HepG2 (cell line): ENCODE measurements at regions not wholly inside any gene's neighbourhood (a gene's known extent, or its start where the extent isn't known, plus 50 kb on each side); places are given as distances from the start of the nearest gene placed in this dataset.

ENCODE experiments used
- ATAC-seq: fragments of 200-7000 bp; cut with Tn5 transposase; 3 replicates; pipeline ENCODE4 v1.9.1; 2020; ENCODE audit warnings: mild to moderate bottlenecking, moderate library complexity
- BruUV-seq: library from RNA; stranded (reverse); fragments of 400-500 nt; replicated peaks from 2 replicates; lab custom pipeline; 2021; lab: Mats Ljungman, UMichigan
- CTCF ChIA-PET: fragments of 300-600 bp; formaldehyde crosslinking; extraction: SDS; loops from one replicate; lab custom pipeline; 2021; ENCODE audit warnings: low total read pairs, inconsistent platforms, low intra/inter-chr PET ratio; lab: Yijun Ruan, JAX
- POLR2A ChIA-PET: fragments of 350-600 bp; sonication (Branson Sonifier 250); formaldehyde crosslinking; loops from one replicate; lab custom pipeline; 2020; ENCODE audit warnings: antibody characterized with exemption, inconsistent platforms; lab: Yijun Ruan, JAX
- DNase-seq: peaks from one replicate; pipeline ENCODE4 v3.0.0-alpha.2; 2015; ENCODE audit warnings: low spot score
- FAIRE-seq: peaks from 3 replicates; lab custom pipeline; 2011; peaks lifted over from hg19 to GRCh38; lab: Jason Lieb, UNC
- H2AFZ ChIP-seq: one replicate; pipeline ENCODE4 v1.6.1; 2011; ENCODE audit warnings: low read length, inconsistent platforms
- H3K27ac ChIP-seq: fragments of 300-600 bp; 3 replicates; pipeline ENCODE4 v1.8.0; 2011; ENCODE audit warnings: mixed run types, mild to moderate bottlenecking, mixed read lengths, low read length, inconsistent platforms; ENCODE audit not compliant: insufficient read depth; ENCODE audit errors: extremely low read length
- H3K27me3 ChIP-seq, 2 experiments: fragments of 200-600 bp in 1 of 2; 2 replicates in 1 of 2; 3 replicates in 1 of 2; pipeline versions ENCODE4 v1.6.0 to v1.8.0; 2011; ENCODE audit warnings: low read length in 2 of 2, mild to moderate bottlenecking in 2 of 2, moderate library complexity in 2 of 2, inconsistent platforms in 1 of 2; ENCODE audit not compliant: insufficient read depth in 2 of 2, control insufficient read depth in 1 of 2
- H3K36me3 ChIP-seq, 2 experiments: fragments of 200-600 bp in 1 of 2; replicated peaks in 1 of 2; 2 replicates in 1 of 2; 3 replicates in 1 of 2; pipeline versions ENCODE4 v1.5.1 to v1.8.0; 2011; ENCODE audit warnings: low read length in 2 of 2, inconsistent platforms in 1 of 2; ENCODE audit not compliant: insufficient read depth in 2 of 2, control insufficient read depth in 1 of 2
- H3K4me1 ChIP-seq: 2 replicates; pipeline ENCODE4 v1.5.1; 2012; ENCODE audit warnings: low read length, inconsistent platforms; ENCODE audit not compliant: insufficient read depth
- H3K4me2 ChIP-seq: 2 replicates; pipeline ENCODE4 v1.6.0; 2011; ENCODE audit warnings: low read depth, low read length, inconsistent platforms
- H3K4me3 ChIP-seq, 3 experiments: fragments of 200-600 bp in 1 of 3; sonication (generic), shearing (Covaris generic) in 1 of 3; replicated peaks in 1 of 3; 2 replicates each; pipeline ENCODE4 v1.5.1; 2011 to 2016; ENCODE audit warnings: low read length in 3 of 3, inconsistent platforms in 2 of 3, low read depth in 2 of 3, mild to moderate bottlenecking in 2 of 3, control low read depth in 1 of 3, mixed read lengths in 1 of 3; ENCODE audit not compliant: insufficient read depth in 1 of 3
- H3K79me2 ChIP-seq: one replicate; pipeline ENCODE4 v1.6.1; 2011; ENCODE audit warnings: low read length, inconsistent platforms; ENCODE audit not compliant: insufficient read depth
- H3K9ac ChIP-seq: 2 replicates; pipeline ENCODE4 v1.6.0; 2011; ENCODE audit warnings: mild to moderate bottlenecking, low read depth, low read length, inconsistent platforms; ENCODE audit not compliant: insufficient read depth
- H3K9me3 ChIP-seq: 2 replicates; pipeline ENCODE4 v1.5.1; 2012; ENCODE audit warnings: mild to moderate bottlenecking, low read length
- H4K20me1 ChIP-seq: 2 replicates; pipeline ENCODE4 v1.6.0; 2011; ENCODE audit warnings: inconsistent platforms, mild to moderate bottlenecking, low read length, moderate library complexity; ENCODE audit not compliant: insufficient read depth
- ARNTL ChIP-seq: sonication (generic); formaldehyde crosslinking; IDR thresholded peaks from 2 replicates; pipeline ENCODE4 v1.4.0; 2020; ENCODE audit warnings: mild to moderate bottlenecking, missing genetic modification reagents
- GABPB1 ChIP-seq: IDR thresholded peaks from 2 replicates; pipeline ENCODE4 v1.6.1; 2016; ENCODE audit warnings: mild to moderate bottlenecking, missing genetic modification reagents, moderate library complexity, missing compliant biosample characterization
- HMGA1 ChIP-seq: sonication (generic); formaldehyde crosslinking; conservative IDR thresholded peaks from 2 replicates; pipeline ENCODE4 v1.4.0; 2020; ENCODE audit warnings: missing genetic modification reagents
- MZF1 ChIP-seq: sonication (generic); formaldehyde crosslinking; IDR thresholded peaks from 2 replicates; pipeline ENCODE4 v1.8.1; 2023; ENCODE audit warnings: mild to moderate bottlenecking, missing genetic modification reagents, borderline replicate concordance
- NFE2 ChIP-seq: sonication (generic); formaldehyde crosslinking; IDR thresholded peaks from 2 replicates; pipeline ENCODE4 v1.4.0; 2020; ENCODE audit warnings: missing genetic modification reagents
- YY1 ChIP-seq: IDR thresholded peaks from 2 replicates; pipeline ENCODE4 v1.6.1; 2011; ENCODE audit warnings: low read length, low read depth, moderate library complexity, mild to moderate bottlenecking; ENCODE audit not compliant: insufficient read depth, insufficient replicate concordance
- ZNF282 ChIP-seq: fragments of 450-650 bp; IDR thresholded peaks from 2 replicates; pipeline ENCODE4 v1.6.1; 2018; ENCODE audit not compliant: partially characterized antibody
- ZNF350 ChIP-seq: sonication (generic); formaldehyde crosslinking; IDR thresholded peaks from 2 replicates; pipeline ENCODE4 v1.4.0; 2020; ENCODE audit warnings: mild to moderate bottlenecking, low read depth, missing genetic modification reagents, borderline replicate concordance
- ZNF460 ChIP-seq: sonication (generic); formaldehyde crosslinking; IDR thresholded peaks from 2 replicates; pipeline ENCODE4 v1.5.1; 2020; ENCODE audit warnings: missing genetic modification reagents, mild to moderate bottlenecking, borderline replicate concordance
- ZSCAN30 ChIP-seq: sonication (generic); formaldehyde crosslinking; IDR thresholded peaks from 2 replicates; pipeline ENCODE4 v1.5.0; 2020; ENCODE audit warnings: mild to moderate bottlenecking, missing genetic modification reagents
- WGBS: methylation state at CpG from one replicate; pipeline ENCODE4 v1.1.6; 2017; ENCODE audit warnings: low lambda C conversion rate; 5-methylcytosine and 5-hydroxymethylcytosine counted together
- in situ Hi-C: cut with HindIII; loops from 2 replicates; pipeline ENCODE4 v1.10.0; 2017; ENCODE audit warnings: low pct_unique_long_range_greater_than_20kb; ENCODE audit not compliant: extremely low pct_ligation_motif_present
- intact Hi-C: fragments of 100-400 bp; cut with micrococcal nuclease; formaldehyde crosslinking; loops from one replicate; pipeline ENCODE4 v1.10.0; 2022; ENCODE audit not compliant: unreplicated experiment
- TF ChIP-seq, protein P1 (sequence below): sonication (generic); formaldehyde crosslinking; IDR thresholded peaks from 2 replicates; pipeline ENCODE4 v1.4.0; 2020; ENCODE audit warnings: missing genetic modification reagents
- TF ChIP-seq, protein P2 (sequence below): sonication (generic); formaldehyde crosslinking; IDR thresholded peaks from 2 replicates; pipeline ENCODE4 v1.5.0; 2020; ENCODE audit warnings: missing genetic modification reagents, mild to moderate bottlenecking, borderline replicate concordance
- TF ChIP-seq, protein P3 (sequence below): sonication (generic); formaldehyde crosslinking; conservative IDR thresholded peaks from 2 replicates; pipeline ENCODE4 v1.4.0; 2020; ENCODE audit warnings: missing genetic modification reagents
- TF ChIP-seq, protein P4 (sequence below): IDR thresholded peaks from 2 replicates; pipeline ENCODE4 v1.6.1; 2016; ENCODE audit warnings: missing biosample characterization, missing genetic modification reagents, low read depth
- TF ChIP-seq, protein P5 (sequence below): sonication (generic); formaldehyde crosslinking; IDR thresholded peaks from 2 replicates; pipeline ENCODE4 v1.5.1; 2020; ENCODE audit warnings: mild to moderate bottlenecking, missing genetic modification reagents

DNA sequence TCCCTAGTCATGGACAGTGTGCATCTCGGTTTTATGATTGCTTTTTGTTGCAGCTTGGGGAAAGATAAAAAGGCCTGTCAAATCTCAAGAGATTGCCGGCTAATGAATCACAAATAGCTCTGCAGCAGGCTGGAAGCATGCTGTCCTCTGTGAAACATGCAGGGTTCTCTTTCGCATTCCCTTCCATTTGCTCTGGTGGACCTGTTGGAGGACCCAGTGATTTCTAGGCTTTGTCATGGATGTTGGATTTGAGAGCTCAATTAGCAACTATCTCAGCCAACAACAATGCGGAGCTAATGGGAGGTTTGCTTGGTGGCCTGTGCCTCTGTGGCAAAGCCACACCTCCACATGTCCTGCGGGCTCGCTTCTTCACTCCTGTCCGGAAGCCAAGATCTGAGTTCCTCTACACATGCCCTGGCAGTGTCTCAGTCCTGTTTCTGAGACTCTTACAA is 418.1 kb upstream of the ARGLU1 start:
- 66% methylated on average over 6 of the region's 7 CpGs for WGBS
- ATAC-seq (no peak), FAIRE-seq (no peak), DNase-seq (no peak)
- intact Hi-C loops: no loop called here
- no peak overlapping the region for H2AFZ ChIP-seq
- ChIA-PET CTCF (no interaction called here), POLR2A (no interaction called here)
- in situ Hi-C loops: no loop called here
- H3K4me3 ChIP-seq: no peak overlapping the region
- no peaks in the 10 kb centered on the region for H3K79me2 ChIP-seq
- no peaks in the 10 kb centered on the region for H3K36me3 ChIP-seq
- no peaks in the 10 kb centered on the region for H3K27me3 ChIP-seq
- H4K20me1 ChIP-seq: no peaks in the 10 kb centered on the region
- H3K27ac ChIP-seq: no peak overlapping the region
- no TSS peak for BruUV-seq
- H3K9me3 ChIP-seq: peaks cover 17% of the 10 kb centered on the region; the same call in 1 of the 2 replicates
- no peak overlapping the region for H3K4me2 ChIP-seq
- no peak overlapping the region for H3K9ac ChIP-seq
- no peaks in the 10 kb centered on the region for H3K4me1 ChIP-seq
- TF ChIP-seq ZNF350 (no peak), ARNTL (CRISPR knock-in tag) (no peak), HMGA1 (CRISPR knock-in tag) (no peak), ZSCAN30 (CRISPR knock-in tag) (no peak), MZF1 (CRISPR knock-in tag) (no peak), ZNF282 (no peak), YY1 (no peak), ZNF460 (CRISPR knock-in tag) (no peak), GABPB1 (CRISPR knock-in tag) (no peak), NFE2 (CRISPR knock-in tag) (no peak)
- TF ChIP-seq, protein P1, sequence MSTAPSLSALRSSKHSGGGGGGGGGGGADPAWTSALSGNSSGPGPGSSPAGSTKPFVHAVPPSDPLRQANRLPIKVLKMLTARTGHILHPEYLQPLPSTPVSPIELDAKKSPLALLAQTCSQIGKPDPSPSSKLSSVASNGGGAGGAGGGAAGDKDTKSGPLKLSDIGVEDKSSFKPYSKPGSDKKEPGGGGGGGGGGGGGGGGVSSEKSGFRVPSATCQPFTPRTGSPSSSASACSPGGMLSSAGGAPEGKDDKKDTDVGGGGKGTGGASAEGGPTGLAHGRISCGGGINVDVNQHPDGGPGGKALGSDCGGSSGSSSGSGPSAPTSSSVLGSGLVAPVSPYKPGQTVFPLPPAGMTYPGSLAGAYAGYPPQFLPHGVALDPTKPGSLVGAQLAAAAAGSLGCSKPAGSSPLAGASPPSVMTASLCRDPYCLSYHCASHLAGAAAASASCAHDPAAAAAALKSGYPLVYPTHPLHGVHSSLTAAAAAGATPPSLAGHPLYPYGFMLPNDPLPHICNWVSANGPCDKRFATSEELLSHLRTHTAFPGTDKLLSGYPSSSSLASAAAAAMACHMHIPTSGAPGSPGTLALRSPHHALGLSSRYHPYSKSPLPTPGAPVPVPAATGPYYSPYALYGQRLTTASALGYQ (CRISPR knock-in tag): no peak
- TF ChIP-seq, protein P2, sequence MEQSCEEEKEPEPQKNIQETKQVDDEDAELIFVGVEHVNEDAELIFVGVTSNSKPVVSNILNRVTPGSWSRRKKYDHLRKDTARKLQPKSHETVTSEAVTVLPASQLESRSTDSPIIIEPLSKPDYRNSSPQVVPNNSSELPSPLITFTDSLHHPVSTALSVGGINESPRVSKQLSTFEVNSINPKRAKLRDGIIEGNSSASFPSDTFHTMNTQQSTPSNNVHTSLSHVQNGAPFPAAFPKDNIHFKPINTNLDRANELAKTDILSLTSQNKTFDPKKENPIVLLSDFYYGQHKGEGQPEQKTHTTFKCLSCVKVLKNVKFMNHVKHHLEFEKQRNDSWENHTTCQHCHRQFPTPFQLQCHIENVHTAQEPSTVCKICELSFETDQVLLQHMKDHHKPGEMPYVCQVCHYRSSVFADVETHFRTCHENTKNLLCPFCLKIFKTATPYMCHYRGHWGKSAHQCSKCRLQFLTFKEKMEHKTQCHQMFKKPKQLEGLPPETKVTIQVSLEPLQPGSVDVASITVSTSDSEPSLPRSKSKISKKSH (CRISPR knock-in tag): no peak
- TF ChIP-seq, protein P3, sequence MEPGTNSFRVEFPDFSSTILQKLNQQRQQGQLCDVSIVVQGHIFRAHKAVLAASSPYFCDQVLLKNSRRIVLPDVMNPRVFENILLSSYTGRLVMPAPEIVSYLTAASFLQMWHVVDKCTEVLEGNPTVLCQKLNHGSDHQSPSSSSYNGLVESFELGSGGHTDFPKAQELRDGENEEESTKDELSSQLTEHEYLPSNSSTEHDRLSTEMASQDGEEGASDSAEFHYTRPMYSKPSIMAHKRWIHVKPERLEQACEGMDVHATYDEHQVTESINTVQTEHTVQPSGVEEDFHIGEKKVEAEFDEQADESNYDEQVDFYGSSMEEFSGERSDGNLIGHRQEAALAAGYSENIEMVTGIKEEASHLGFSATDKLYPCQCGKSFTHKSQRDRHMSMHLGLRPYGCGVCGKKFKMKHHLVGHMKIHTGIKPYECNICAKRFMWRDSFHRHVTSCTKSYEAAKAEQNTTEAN (CRISPR knock-in tag): no peak
- TF ChIP-seq, protein P4, sequence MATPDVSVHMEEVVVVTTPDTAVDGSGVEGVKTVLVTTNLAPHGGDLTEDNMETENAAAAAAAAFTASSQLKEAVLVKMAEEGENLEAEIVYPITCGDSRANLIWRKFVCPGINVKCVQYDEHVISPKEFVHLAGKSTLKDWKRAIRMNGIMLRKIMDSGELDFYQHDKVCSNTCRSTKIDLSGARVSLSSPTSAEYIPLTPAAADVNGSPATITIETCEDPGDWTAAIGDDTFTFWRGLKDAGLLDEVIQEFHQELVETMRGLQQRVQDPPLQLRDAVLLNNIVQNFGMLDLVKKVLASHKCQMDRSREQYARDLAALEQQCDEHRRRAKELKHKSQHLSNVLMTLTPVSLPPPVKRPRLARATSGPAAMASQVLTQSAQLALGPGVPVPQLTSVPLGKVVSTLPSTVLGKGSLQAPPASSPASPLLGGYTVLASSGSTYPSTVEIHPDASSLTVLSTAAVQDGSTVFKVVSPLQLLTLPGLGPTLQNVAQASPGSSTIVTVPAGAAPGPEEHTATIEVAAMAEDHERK: no peak
- TF ChIP-seq, protein P5, sequence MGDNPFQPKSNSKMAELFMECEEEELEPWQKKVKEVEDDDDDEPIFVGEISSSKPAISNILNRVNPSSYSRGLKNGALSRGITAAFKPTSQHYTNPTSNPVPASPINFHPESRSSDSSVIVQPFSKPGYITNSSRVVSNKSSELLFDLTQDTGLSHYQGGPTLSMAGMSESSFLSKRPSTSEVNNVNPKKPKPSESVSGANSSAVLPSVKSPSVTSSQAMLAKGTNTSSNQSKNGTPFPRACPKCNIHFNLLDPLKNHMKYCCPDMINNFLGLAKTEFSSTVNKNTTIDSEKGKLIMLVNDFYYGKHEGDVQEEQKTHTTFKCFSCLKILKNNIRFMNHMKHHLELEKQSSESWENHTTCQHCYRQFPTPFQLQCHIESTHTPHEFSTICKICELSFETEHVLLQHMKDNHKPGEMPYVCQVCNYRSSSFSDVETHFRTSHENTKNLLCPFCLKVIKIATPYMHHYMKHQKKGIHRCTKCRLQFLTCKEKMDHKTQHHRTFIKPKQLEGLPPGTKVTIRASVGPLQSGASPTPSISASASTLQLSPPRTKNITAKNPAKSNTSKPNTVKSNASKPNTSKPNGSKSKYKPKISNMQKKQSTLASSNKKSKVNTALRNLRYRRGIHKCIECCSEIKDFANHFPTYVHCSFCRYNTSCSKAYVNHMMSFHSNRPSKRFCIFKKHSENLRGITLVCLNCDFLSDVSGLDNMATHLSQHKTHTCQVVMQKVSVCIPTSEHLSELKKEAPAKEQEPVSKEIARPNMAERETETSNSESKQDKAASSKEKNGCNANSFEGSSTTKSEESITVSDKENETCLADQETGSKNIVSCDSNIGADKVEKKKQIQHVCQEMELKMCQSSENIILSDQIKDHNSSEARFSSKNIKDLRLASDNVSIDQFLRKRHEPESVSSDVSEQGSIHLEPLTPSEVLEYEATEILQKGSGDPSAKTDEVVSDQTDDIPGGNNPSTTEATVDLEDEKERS (CRISPR knock-in tag): no peak
